K562 (cell line): ENCODE measurements at regions not wholly inside any gene's neighbourhood (a gene's known extent, or its start where the extent isn't known, plus 50 kb on each side); places are given as distances from the start of the nearest gene placed in this dataset.

ENCODE experiments used
- ATAC-seq: fragments of 200-7000 bp; cut with Tn5 transposase; 3 replicates; pipeline ENCODE4 v1.9.1; 2020; ENCODE audit warnings: moderate library complexity
- BruUV-seq: library from RNA; stranded (reverse); fragments of 400-500 nt; replicated peaks from 2 replicates; lab custom pipeline; 2021; lab: Mats Ljungman, UMichigan
- CTCF ChIA-PET: fragments of 300-600 bp; formaldehyde crosslinking; extraction: SDS; loops from one replicate; lab custom pipeline; 2021; ENCODE audit warnings: low intra/inter-chr PET ratio; lab: Yijun Ruan, JAX
- POLR2A ChIA-PET: fragments of 300-600, 350-650 bp; sonication (Branson Sonifier 250); formaldehyde crosslinking; extraction: SDS; loops from one replicate; lab custom pipeline; 2021; ENCODE audit warnings: antibody characterized with exemption, inconsistent platforms; lab: Yijun Ruan, JAX
- DNase-seq, 4 experiments: peaks; one replicate each; pipeline versions ENCODE4 v3.0.0 to v3.0.0-alpha.2; 2011 to 2018; ENCODE audit warnings: low spot score in 3 of 4, mixed read lengths in 3 of 4; ENCODE audit errors: extremely low read depth in 1 of 4
- FAIRE-seq: peaks from 2 replicates; lab custom pipeline; 2011; peaks lifted over from hg19 to GRCh38; lab: Jason Lieb, UNC
- H2AFZ ChIP-seq: 2 replicates; pipeline ENCODE4 v1.6.0; 2011; ENCODE audit warnings: low read depth, low read length, control low read depth, inconsistent platforms
- H3K27ac ChIP-seq: fragments of 200-600 bp; 3 replicates; pipeline ENCODE4 v1.8.0; 2011; ENCODE audit warnings: low read depth, mild to moderate bottlenecking, control low read depth, inconsistent platforms, low read length, moderate library complexity, mixed read lengths; ENCODE audit errors: extremely low read depth
- H3K27me3 ChIP-seq, 2 experiments: fragments of 300-600 bp in 1 of 2; 2 replicates in 1 of 2; 3 replicates in 1 of 2; pipeline versions ENCODE4 v1.6.0 to v1.8.0; 2011; ENCODE audit warnings: inconsistent platforms in 2 of 2, low read length in 2 of 2, mild to moderate bottlenecking in 1 of 2, mixed read lengths in 1 of 2, moderate library complexity in 1 of 2; ENCODE audit not compliant: control insufficient read depth in 2 of 2, insufficient read depth in 2 of 2
- H3K36me3 ChIP-seq: fragments of 300-600 bp; 3 replicates; pipeline ENCODE4 v1.8.0; 2011; ENCODE audit warnings: mild to moderate bottlenecking, low read length, inconsistent platforms; ENCODE audit not compliant: control insufficient read depth, insufficient read depth
- H3K4me1 ChIP-seq, 2 experiments: fragments of 200-600 bp in 1 of 2; replicated peaks in 1 of 2; 2 replicates in 1 of 2; 3 replicates in 1 of 2; pipeline versions ENCODE4 v1.5.1 to v1.8.0; 2011; ENCODE audit warnings: inconsistent platforms in 2 of 2, low read length in 2 of 2, mild to moderate bottlenecking in 1 of 2, mixed read lengths in 1 of 2, moderate library complexity in 1 of 2; ENCODE audit not compliant: control insufficient read depth in 2 of 2, insufficient read depth in 2 of 2
- H3K4me2 ChIP-seq: 2 replicates; pipeline ENCODE4 v1.6.1; 2011; ENCODE audit warnings: low read length, control low read depth, inconsistent platforms, mixed read lengths; ENCODE audit not compliant: insufficient read depth
- H3K4me3 ChIP-seq: fragments of 200-600 bp; sonication (generic), shearing (Covaris generic); 2 replicates; pipeline ENCODE4 v1.5.1; 2016; ENCODE audit warnings: control low read depth, inconsistent platforms
- H3K79me2 ChIP-seq: fragments of 200-600 bp; 3 replicates; pipeline ENCODE4 v1.8.0; 2011; ENCODE audit warnings: low read length, inconsistent platforms; ENCODE audit not compliant: control insufficient read depth, insufficient read depth
- H3K9ac ChIP-seq, 2 experiments: 2 replicates each; pipeline versions ENCODE4 v1.6.0 to v1.6.1; 2011; ENCODE audit warnings: low read depth in 2 of 2, low read length in 2 of 2, control low read depth in 1 of 2, inconsistent platforms in 1 of 2, mild to moderate bottlenecking in 1 of 2, mixed read lengths in 1 of 2; ENCODE audit not compliant: insufficient read depth in 1 of 2
- H3K9me1 ChIP-seq: one replicate; pipeline ENCODE4 v1.6.0; 2011; ENCODE audit warnings: inconsistent platforms, mild to moderate bottlenecking, low read length, moderate library complexity; ENCODE audit not compliant: control insufficient read depth, insufficient read depth
- H3K9me3 ChIP-seq: replicated peaks from 2 replicates; pipeline ENCODE4 v1.5.1; 2011; ENCODE audit warnings: low read depth, low read length, inconsistent platforms; ENCODE audit not compliant: control insufficient read depth, insufficient read depth
- H4K20me1 ChIP-seq: replicated peaks from 2 replicates; pipeline ENCODE4 v1.6.1; 2011; ENCODE audit warnings: low read length, inconsistent platforms, mixed read lengths; ENCODE audit not compliant: control insufficient read depth, insufficient read depth
- CTBP1 ChIP-seq: fragments of 450-650 bp; IDR thresholded peaks from 2 replicates; pipeline ENCODE4 v1.6.1; 2016; ENCODE audit warnings: borderline replicate concordance
- EZH2 ChIP-seq: IDR thresholded peaks from 2 replicates; pipeline ENCODE4 v1.6.1; 2012; ENCODE audit warnings: low read depth, mild to moderate bottlenecking, inconsistent platforms, low read length, borderline replicate concordance
- FOS ChIP-seq: IDR thresholded peaks from 3 replicates; pipeline ENCODE4 v1.6.1; 2011; ENCODE audit not compliant: insufficient read length; ENCODE audit errors: extremely low read depth
- FOXA1 ChIP-seq: fragments of 450-650 bp; IDR thresholded peaks from 2 replicates; pipeline ENCODE4 v1.6.1; 2016; ENCODE audit warnings: mild to moderate bottlenecking, borderline replicate concordance
- HMGN3 ChIP-seq: IDR thresholded peaks from 2 replicates; pipeline ENCODE4 v1.6.1; 2011; ENCODE audit warnings: borderline replicate concordance, low read depth, mild to moderate bottlenecking, mixed read lengths, low read length; ENCODE audit not compliant: insufficient read length; ENCODE audit errors: extremely low read depth
- NBN ChIP-seq: fragments of 450-650 bp; IDR thresholded peaks from 2 replicates; pipeline ENCODE4 v1.6.1; 2016; ENCODE audit warnings: low read depth, mild to moderate bottlenecking
- SETDB1 ChIP-seq: IDR thresholded peaks from one replicate; pipeline ENCODE4 v1.6.1; 2012; ENCODE audit warnings: low read length, control low read depth, inconsistent platforms
- STAG1 ChIP-seq: sonication (generic); formaldehyde crosslinking; IDR thresholded peaks from 2 replicates; pipeline ENCODE4 v1.5.0; 2020; ENCODE audit warnings: missing genetic modification reagents, borderline replicate concordance
- ZNF212 ChIP-seq: fragments of 450-650 bp; formaldehyde crosslinking; IDR thresholded peaks from 2 replicates; pipeline ENCODE4 v1.4.0; 2020; ENCODE audit warnings: mild to moderate bottlenecking
- ZNF384 ChIP-seq: IDR thresholded peaks from 2 replicates; pipeline ENCODE4 v1.6.1; 2012; ENCODE audit warnings: low read depth, low read length, improper control_type of control experiment
- ZNF445 ChIP-seq: fragments of 250-450 bp; sonication (Bioruptor Pico); IDR thresholded peaks from 2 replicates; pipeline ENCODE4 v1.4.0; 2020; ENCODE audit warnings: low read depth, mild to moderate bottlenecking, moderate library complexity
- WGBS: fragments of 100-300 bp; shearing (Covaris generic); methylation state at CpG from one replicate; pipeline ENCODE4 v1.1.6; 2016; ENCODE audit warnings: low coverage, mixed read lengths; ENCODE audit not compliant: insufficient coverage; ENCODE audit errors: missing lambda C conversion rate; 5-methylcytosine and 5-hydroxymethylcytosine counted together
- in situ Hi-C: fragments of 300-500 bp; cut with MboI; formaldehyde crosslinking; loops from 4 replicates; pipeline ENCODE4 v1.15.0; 2018; ENCODE audit warnings: inconsistent platforms, mixed read lengths
- intact Hi-C: fragments of 100-400 bp; cut with micrococcal nuclease; formaldehyde crosslinking; loops from 2 replicates; pipeline ENCODE4 v1.14.2; 2022
- TF ChIP-seq, protein P1 (sequence below): fragments of 250-450 bp; sonication (Bioruptor Pico); IDR thresholded peaks from 2 replicates; pipeline ENCODE4 v1.5.0; 2020; ENCODE audit warnings: mild to moderate bottlenecking, borderline replicate concordance
- TF ChIP-seq, protein P2 (sequence below): fragments of 250-450 bp; sonication (Bioruptor Pico); IDR thresholded peaks from 2 replicates; pipeline ENCODE4 v1.5.0; 2021; ENCODE audit warnings: mild to moderate bottlenecking, moderate library complexity

- no peak for TF ChIP-seq ZNF384
- TF ChIP-seq STAG1 (CRISPR knock-in tag): no peak
- TF ChIP-seq FOS: no peak
- TF ChIP-seq, all 486 proteins: peak for 0
These were observed 590.3 kb upstream of the CHAC2 start (continued) for GRCh38 chr2:53177327-53177726.

DNA sequence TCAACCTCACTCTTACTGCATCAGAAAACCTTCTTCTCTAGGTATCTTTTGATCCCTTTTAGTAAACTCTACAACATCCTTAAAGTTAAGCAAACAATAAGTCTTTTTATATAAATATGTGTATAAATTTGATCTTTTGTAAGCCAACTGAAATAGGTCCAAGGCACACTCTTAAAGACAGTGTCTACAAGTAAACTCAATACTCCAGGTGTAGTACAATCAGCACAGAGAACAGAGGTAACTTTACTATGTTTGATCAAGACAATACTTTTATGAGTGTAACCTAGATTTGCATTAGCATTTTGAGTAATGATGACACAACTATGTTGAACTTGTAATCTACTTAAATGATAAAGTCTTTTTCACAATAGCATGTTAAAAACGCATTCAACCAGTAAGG is 593.1 kb upstream of the CHAC2 start:
- Histone ChIP-seq H3K4me2 (no peak overlapping the region), H4K20me1 (no peaks in the 10 kb centered on the region), H3K27ac (no peak overlapping the region), H3K9me1 (no peaks in the 10 kb centered on the region), H3K36me3 (no peaks in the 10 kb centered on the region), H3K4me1 (no peaks in the 10 kb centered on the region), H3K9me3 (no peaks in the 10 kb centered on the region), H3K9ac (no peak overlapping the region), H2AFZ (no peak overlapping the region), H3K27me3 (no peaks in the 10 kb centered on the region), H3K79me2 (no peaks in the 10 kb centered on the region), H3K4me3 (no peak overlapping the region)
- BruUV-seq: no TSS peak
- ChIA-PET CTCF (no interaction called here), POLR2A (no interaction called here)
- ATAC-seq: no peak
- WGBS: 0% methylated on average over 1 of the region's 1 CpG
- intact Hi-C loops (no loop called here), in situ Hi-C loops (no loop called here)
- TF ChIP-seq, protein P1, sequence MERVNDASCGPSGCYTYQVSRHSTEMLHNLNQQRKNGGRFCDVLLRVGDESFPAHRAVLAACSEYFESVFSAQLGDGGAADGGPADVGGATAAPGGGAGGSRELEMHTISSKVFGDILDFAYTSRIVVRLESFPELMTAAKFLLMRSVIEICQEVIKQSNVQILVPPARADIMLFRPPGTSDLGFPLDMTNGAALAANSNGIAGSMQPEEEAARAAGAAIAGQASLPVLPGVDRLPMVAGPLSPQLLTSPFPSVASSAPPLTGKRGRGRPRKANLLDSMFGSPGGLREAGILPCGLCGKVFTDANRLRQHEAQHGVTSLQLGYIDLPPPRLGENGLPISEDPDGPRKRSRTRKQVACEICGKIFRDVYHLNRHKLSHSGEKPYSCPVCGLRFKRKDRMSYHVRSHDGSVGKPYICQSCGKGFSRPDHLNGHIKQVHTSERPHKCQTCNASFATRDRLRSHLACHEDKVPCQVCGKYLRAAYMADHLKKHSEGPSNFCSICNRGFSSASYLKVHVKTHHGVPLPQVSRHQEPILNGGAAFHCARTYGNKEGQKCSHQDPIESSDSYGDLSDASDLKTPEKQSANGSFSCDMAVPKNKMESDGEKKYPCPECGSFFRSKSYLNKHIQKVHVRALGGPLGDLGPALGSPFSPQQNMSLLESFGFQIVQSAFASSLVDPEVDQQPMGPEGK: no peak
- TF ChIP-seq HMGN3 (no peak), ZNF445 (CRISPR knock-in tag) (no peak), ZNF212 (CRISPR knock-in tag) (no peak), CTBP1 (no peak), NBN (no peak), FOXA1 (no peak), ZNF384 (no peak), EZH2 (no peak), SETDB1 (no peak)
- TF ChIP-seq, protein P2, sequence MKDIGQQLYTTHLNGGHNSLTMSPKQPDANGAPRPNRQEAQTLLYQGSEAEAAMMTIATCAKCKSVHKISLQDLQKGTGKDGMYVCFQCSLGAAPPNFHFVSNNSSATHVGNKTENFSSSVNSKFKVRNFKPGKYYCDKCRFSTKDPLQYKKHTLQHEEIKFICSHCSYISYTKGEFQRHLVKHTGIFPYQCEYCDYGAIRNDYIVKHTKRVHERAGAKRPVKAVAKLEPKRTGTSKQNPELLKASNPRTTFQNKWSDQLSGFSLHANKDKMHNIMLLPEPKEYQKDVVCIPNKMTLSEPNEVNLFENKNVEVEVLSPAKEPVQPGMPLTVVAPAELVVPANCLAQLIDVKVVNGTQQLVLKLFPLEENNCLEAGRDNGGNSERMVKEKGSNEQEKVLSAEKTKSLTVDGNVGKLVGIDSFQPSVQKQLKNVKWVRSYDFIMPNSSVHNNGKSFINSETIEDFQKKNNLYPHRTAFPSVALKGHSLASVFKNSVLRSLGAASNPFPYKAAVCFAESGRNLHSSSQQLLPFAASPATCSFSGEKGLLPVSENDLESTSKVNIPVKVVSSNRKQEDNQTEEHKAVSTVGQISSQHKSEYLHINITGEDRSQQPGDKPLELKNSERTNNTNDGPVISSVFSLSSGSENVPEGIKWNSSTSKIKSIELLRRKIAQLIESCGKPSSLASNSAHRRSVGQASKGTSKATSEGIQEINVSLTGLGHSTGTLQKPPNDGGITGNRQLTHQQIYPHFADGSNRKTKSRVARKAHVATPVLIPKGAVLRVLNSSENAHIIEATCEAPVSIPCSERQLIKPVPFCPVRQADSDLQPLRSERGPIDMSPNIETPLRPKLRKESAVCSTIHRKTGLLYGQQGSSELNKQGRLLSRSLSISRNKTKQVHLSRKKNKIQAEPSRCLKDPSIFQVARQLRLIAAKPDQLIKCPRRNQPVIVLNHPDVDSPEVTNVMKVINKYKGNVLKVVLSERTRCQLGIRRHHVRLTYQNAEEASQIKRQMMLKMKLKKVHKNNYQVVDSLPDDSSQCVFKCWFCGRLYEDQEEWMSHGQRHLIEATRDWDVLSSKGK: no peak
- no peak for DNase-seq
- no peak for FAIRE-seq
